ENCODE measurements at regions not wholly inside any gene's neighbourhood (a gene's known extent, or its start where the extent isn't known, plus 50 kb on each side); places are given as distances from the start of the nearest gene placed in this dataset.

GRCh38 chr13:26495750-26496149 is 61.7 kb upstream of the WASF3 start:
- TF ChIP-seq CHD2 (IDR thresholded peaks at IDR 0.05; ENCODE audit: low read length, partially characterized antibody) (no peak), CTCF (IDR thresholded peaks at IDR 0.05) (no peak), CBX2 (IDR thresholded peaks at IDR 0.05; ENCODE audit: borderline replicate concordance, low read depth) (no peak), RAD21 (conservative IDR thresholded peaks at IDR 0.05 in 1 of 2, IDR thresholded peaks at IDR 0.05 in 1 of 2) (no peak), KDM5A (IDR thresholded peaks at IDR 0.05) (no peak), NR3C1 (IDR thresholded peaks at IDR 0.05) (no peak)
- TF ChIP-seq, protein P1, sequence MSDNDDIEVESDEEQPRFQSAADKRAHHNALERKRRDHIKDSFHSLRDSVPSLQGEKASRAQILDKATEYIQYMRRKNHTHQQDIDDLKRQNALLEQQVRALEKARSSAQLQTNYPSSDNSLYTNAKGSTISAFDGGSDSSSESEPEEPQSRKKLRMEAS (IDR thresholded peaks at IDR 0.05) = no peak
